ENCODE measurements at regions not wholly inside any gene's neighbourhood (a gene's known extent, or its start where the extent isn't known, plus 50 kb on each side); places are given as distances from the start of the nearest gene placed in this dataset.
A peak's percentile ranks its signal among the peaks of the same experiment; 100 is the strongest.

GRCh38 chr10:44033008-44033407, 351.9 kb downstream of the CXCL12 start:
- H3K27me3 Mint-ChIP-seq: no peaks in the 10 kb centered on the region
- DNase-seq (no peak), ATAC-seq (ENCODE audit: low read depth in 2 of 2) (no peak)
- no peaks in the 10 kb centered on the region for H3K36me3 Mint-ChIP-seq
- Histone ChIP-seq H3K36me3 (ENCODE audit: control insufficient read depth, insufficient read depth, low read length) (no peaks in the 10 kb centered on the region), H3K4me3 (ENCODE audit: low read depth, low read length) (no peak overlapping the region), H3K27ac (ENCODE audit: insufficient read depth, low read length, poor library complexity, severe bottlenecking) (no peak overlapping the region), H3K27me3 (ENCODE audit: control insufficient read depth, insufficient read depth, low read length) (no peaks in the 10 kb centered on the region), H3K9me3 (ENCODE audit: control insufficient read depth in 2 of 2, low read length in 2 of 2) (no peaks in the 10 kb centered on the region), H3K4me1 (ENCODE audit: control insufficient read depth, insufficient read depth, low read length, poor library complexity, severe bottlenecking) (no peaks in the 10 kb centered on the region)
- no peaks in the 10 kb centered on the region for H3K9me3 Mint-ChIP-seq
- no peak overlapping the region for H3K4me3 Mint-ChIP-seq
- no peaks in the 10 kb centered on the region for H3K4me1 Mint-ChIP-seq
- H3K27ac Mint-ChIP-seq: no peak overlapping the region

- Histone ChIP-seq H3K27ac (ENCODE audit: insufficient read depth, low read length, poor library complexity, severe bottlenecking) (no peak overlapping the region), H3K4me3 (ENCODE audit: low read depth, low read length) (no peak overlapping the region), H3K36me3 (ENCODE audit: control insufficient read depth, insufficient read depth, low read length) (no peaks in the 10 kb centered on the region), H3K9me3 (ENCODE audit: control insufficient read depth in 2 of 2, low read length in 2 of 2) (no peaks in the 10 kb centered on the region), H3K27me3 (ENCODE audit: control insufficient read depth, insufficient read depth, low read length) (no peaks in the 10 kb centered on the region), H3K4me1 (ENCODE audit: control insufficient read depth, insufficient read depth, low read length, poor library complexity, severe bottlenecking) (no peaks in the 10 kb centered on the region)
- Mint-ChIP-seq H3K27me3 (no peaks in the 10 kb centered on the region), H3K4me3 (no peak overlapping the region), H3K9me3 (no peaks in the 10 kb centered on the region), H3K4me1 (no peaks in the 10 kb centered on the region), H3K27ac (no peak overlapping the region), H3K36me3 (no peaks in the 10 kb centered on the region)
- ATAC-seq (ENCODE audit: low read depth in 2 of 2): no peak
- DNase-seq: no peak
Observed at GRCh38 chr10:44032216-44032615, 352.7 kb downstream of the CXCL12 start.

- H3K4me1 ChIP-seq (ENCODE audit: control insufficient read depth, insufficient read depth, low read length, poor library complexity, severe bottlenecking): no peaks in the 10 kb centered on the region
- no peaks in the 10 kb centered on the region for H3K27me3 ChIP-seq (ENCODE audit: control insufficient read depth, insufficient read depth, low read length)
- H3K4me1 Mint-ChIP-seq: no peaks in the 10 kb centered on the region
- H3K36me3 ChIP-seq (ENCODE audit: control insufficient read depth, insufficient read depth, low read length): no peaks in the 10 kb centered on the region
- H3K4me3 ChIP-seq (ENCODE audit: low read depth, low read length): no peak overlapping the region
- H3K27me3 Mint-ChIP-seq: no peaks in the 10 kb centered on the region
- DNase-seq (no peak), ATAC-seq (ENCODE audit: low read depth in 2 of 2) (no peak)
- no peak overlapping the region for H3K4me3 Mint-ChIP-seq
- H3K27ac ChIP-seq (ENCODE audit: insufficient read depth, low read length, poor library complexity, severe bottlenecking): no peak overlapping the region
- H3K9me3 Mint-ChIP-seq: no peaks in the 10 kb centered on the region
- no peaks in the 10 kb centered on the region for H3K9me3 ChIP-seq (ENCODE audit: control insufficient read depth in 2 of 2, low read length in 2 of 2)
- H3K27ac Mint-ChIP-seq: no peak overlapping the region
- H3K36me3 Mint-ChIP-seq: no peaks in the 10 kb centered on the region
Observed at GRCh38 chr10:44030738-44031137, 354.2 kb downstream of the CXCL12 start.

- H3K27ac Mint-ChIP-seq: no peak overlapping the region
- Histone ChIP-seq H3K27ac (ENCODE audit: insufficient read depth, low read length, poor library complexity, severe bottlenecking) (no peak overlapping the region), H3K27me3 (ENCODE audit: control insufficient read depth, insufficient read depth, low read length) (no peaks in the 10 kb centered on the region), H3K9me3 (ENCODE audit: control insufficient read depth in 2 of 2, low read length in 2 of 2) (no peaks in the 10 kb centered on the region), H3K4me3 (ENCODE audit: low read depth, low read length) (no peak overlapping the region), H3K36me3 (ENCODE audit: control insufficient read depth, insufficient read depth, low read length) (no peaks in the 10 kb centered on the region), H3K4me1 (ENCODE audit: control insufficient read depth, insufficient read depth, low read length, poor library complexity, severe bottlenecking) (no peaks in the 10 kb centered on the region)
- ATAC-seq (ENCODE audit: low read depth in 2 of 2) (no peak), DNase-seq (peak in 1 of 3 donors; percentile 20)
- no peak overlapping the region for H3K4me3 Mint-ChIP-seq
- H3K36me3 Mint-ChIP-seq: no peaks in the 10 kb centered on the region
- H3K27me3 Mint-ChIP-seq: no peaks in the 10 kb centered on the region
- H3K9me3 Mint-ChIP-seq: no peaks in the 10 kb centered on the region
- H3K4me1 Mint-ChIP-seq: no peaks in the 10 kb centered on the region
Observed at GRCh38 chr10:44030132-44030531, 354.8 kb downstream of the CXCL12 start.

- ATAC-seq (ENCODE audit: low read depth in 2 of 2) (no peak), DNase-seq (no peak)
- Mint-ChIP-seq H3K27me3 (no peaks in the 10 kb centered on the region), H3K36me3 (no peaks in the 10 kb centered on the region), H3K9me3 (no peaks in the 10 kb centered on the region), H3K27ac (no peak overlapping the region), H3K4me3 (no peak overlapping the region), H3K4me1 (no peaks in the 10 kb centered on the region)
- H3K27me3 ChIP-seq (ENCODE audit: control insufficient read depth, insufficient read depth, low read length): no peaks in the 10 kb centered on the region
- no peaks in the 10 kb centered on the region for H3K4me1 ChIP-seq (ENCODE audit: control insufficient read depth, insufficient read depth, low read length, poor library complexity, severe bottlenecking)
- no peak overlapping the region for H3K4me3 ChIP-seq (ENCODE audit: low read depth, low read length)
- H3K27ac ChIP-seq (ENCODE audit: insufficient read depth, low read length, poor library complexity, severe bottlenecking): no peak overlapping the region
- no peaks in the 10 kb centered on the region for H3K36me3 ChIP-seq (ENCODE audit: control insufficient read depth, insufficient read depth, low read length)
- no peaks in the 10 kb centered on the region for H3K9me3 ChIP-seq (ENCODE audit: control insufficient read depth in 2 of 2, low read length in 2 of 2)
Observed at GRCh38 chr10:44028384-44029137, 356.3 kb downstream of the CXCL12 start.

- no peaks in the 10 kb centered on the region for H3K27me3 Mint-ChIP-seq
- Histone ChIP-seq H3K27me3 (ENCODE audit: control insufficient read depth, insufficient read depth, low read length) (no peaks in the 10 kb centered on the region), H3K9me3 (ENCODE audit: control insufficient read depth in 2 of 2, low read length in 2 of 2) (no peaks in the 10 kb centered on the region), H3K27ac (ENCODE audit: insufficient read depth, low read length, poor library complexity, severe bottlenecking) (no peak overlapping the region), H3K4me3 (ENCODE audit: low read depth, low read length) (no peak overlapping the region), H3K36me3 (ENCODE audit: control insufficient read depth, insufficient read depth, low read length) (no peaks in the 10 kb centered on the region), H3K4me1 (ENCODE audit: control insufficient read depth, insufficient read depth, low read length, poor library complexity, severe bottlenecking) (no peaks in the 10 kb centered on the region)
- DNase-seq (no peak), ATAC-seq (ENCODE audit: low read depth in 2 of 2) (no peak)
- H3K4me1 Mint-ChIP-seq: no peaks in the 10 kb centered on the region
- no peak overlapping the region for H3K4me3 Mint-ChIP-seq
- H3K27ac Mint-ChIP-seq: no peak overlapping the region
- no peaks in the 10 kb centered on the region for H3K36me3 Mint-ChIP-seq
- no peaks in the 10 kb centered on the region for H3K9me3 Mint-ChIP-seq
Observed at GRCh38 chr10:44024356-44025116, 360.4 kb downstream of the CXCL12 start.

GRCh38 chr10:44023517-44023916, 361.4 kb downstream of the CXCL12 start:
- Mint-ChIP-seq H3K4me1 (no peaks in the 10 kb centered on the region), H3K27me3 (no peaks in the 10 kb centered on the region), H3K36me3 (no peaks in the 10 kb centered on the region), H3K9me3 (no peaks in the 10 kb centered on the region), H3K27ac (no peak overlapping the region), H3K4me3 (no peak overlapping the region)
- no peak overlapping the region for H3K4me3 ChIP-seq (ENCODE audit: low read depth, low read length)
- H3K4me1 ChIP-seq (ENCODE audit: control insufficient read depth, insufficient read depth, low read length, poor library complexity, severe bottlenecking): no peaks in the 10 kb centered on the region
- no peaks in the 10 kb centered on the region for H3K36me3 ChIP-seq (ENCODE audit: control insufficient read depth, insufficient read depth, low read length)
- no peaks in the 10 kb centered on the region for H3K9me3 ChIP-seq (ENCODE audit: control insufficient read depth in 2 of 2, low read length in 2 of 2)
- ATAC-seq (ENCODE audit: low read depth in 2 of 2): no peak
- DNase-seq: no peak
- H3K27ac ChIP-seq (ENCODE audit: insufficient read depth, low read length, poor library complexity, severe bottlenecking): no peak overlapping the region
- H3K27me3 ChIP-seq (ENCODE audit: control insufficient read depth, insufficient read depth, low read length): no peaks in the 10 kb centered on the region

GRCh38 chr10:44022203-44022602, 362.7 kb downstream of the CXCL12 start:
- H3K27ac Mint-ChIP-seq: no peak overlapping the region
- no peak for ATAC-seq (ENCODE audit: low read depth in 2 of 2)
- no peak overlapping the region for H3K4me3 Mint-ChIP-seq
- DNase-seq: no peak
- H3K27me3 ChIP-seq (ENCODE audit: control insufficient read depth, insufficient read depth, low read length): no peaks in the 10 kb centered on the region
- no peak overlapping the region for H3K4me3 ChIP-seq (ENCODE audit: low read depth, low read length)
- H3K4me1 Mint-ChIP-seq: no peaks in the 10 kb centered on the region
- H3K36me3 Mint-ChIP-seq: no peaks in the 10 kb centered on the region
- H3K27ac ChIP-seq (ENCODE audit: insufficient read depth, low read length, poor library complexity, severe bottlenecking): no peak overlapping the region
- H3K36me3 ChIP-seq (ENCODE audit: control insufficient read depth, insufficient read depth, low read length): no peaks in the 10 kb centered on the region
- no peaks in the 10 kb centered on the region for H3K4me1 ChIP-seq (ENCODE audit: control insufficient read depth, insufficient read depth, low read length, poor library complexity, severe bottlenecking)
- no peaks in the 10 kb centered on the region for H3K27me3 Mint-ChIP-seq
- no peaks in the 10 kb centered on the region for H3K9me3 ChIP-seq (ENCODE audit: control insufficient read depth in 2 of 2, low read length in 2 of 2)
- H3K9me3 Mint-ChIP-seq: no peaks in the 10 kb centered on the region
